ENCODE measurements at regions not wholly inside any gene's neighbourhood (a gene's known extent, or its start where the extent isn't known, plus 50 kb on each side); places are given as distances from the start of the nearest gene placed in this dataset.
"Not testable (repeated sequence)": the region's sequence is repeated elsewhere in the genome, so short reads cannot be mapped to it uniquely, and the experiment has no call there.

DNA sequence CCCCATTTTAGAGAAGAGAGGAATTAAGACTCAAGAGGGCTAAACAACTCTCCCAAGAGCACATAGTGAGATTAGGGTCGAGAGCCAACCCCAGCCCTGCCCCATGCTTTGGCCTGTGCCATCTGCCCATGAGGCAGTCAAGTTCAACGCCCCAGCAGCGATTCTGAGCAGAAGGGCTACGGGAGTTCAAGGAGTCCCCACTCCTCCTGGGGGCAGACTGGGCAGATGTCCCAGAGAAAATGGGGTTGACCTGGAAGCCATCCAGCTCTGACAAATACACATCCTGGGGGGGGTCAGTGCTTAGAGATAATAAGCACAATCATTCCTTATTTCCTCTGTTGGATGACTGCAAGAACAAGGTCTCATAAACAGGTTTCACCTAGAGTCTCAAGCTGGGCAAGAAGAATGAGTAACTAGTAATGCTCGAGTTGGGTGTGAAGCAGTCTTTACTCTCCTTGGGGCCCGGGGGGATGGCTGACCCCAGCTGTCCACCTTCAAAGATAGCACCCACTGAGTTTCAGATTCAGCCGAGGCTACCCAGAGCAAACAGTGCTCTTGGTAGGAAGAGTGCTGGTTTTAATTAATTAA lies 716.4 kb downstream of the RNF144A start:
- no peak for DNase-seq (ENCODE audit: low read depth, low spot score)

DNA sequence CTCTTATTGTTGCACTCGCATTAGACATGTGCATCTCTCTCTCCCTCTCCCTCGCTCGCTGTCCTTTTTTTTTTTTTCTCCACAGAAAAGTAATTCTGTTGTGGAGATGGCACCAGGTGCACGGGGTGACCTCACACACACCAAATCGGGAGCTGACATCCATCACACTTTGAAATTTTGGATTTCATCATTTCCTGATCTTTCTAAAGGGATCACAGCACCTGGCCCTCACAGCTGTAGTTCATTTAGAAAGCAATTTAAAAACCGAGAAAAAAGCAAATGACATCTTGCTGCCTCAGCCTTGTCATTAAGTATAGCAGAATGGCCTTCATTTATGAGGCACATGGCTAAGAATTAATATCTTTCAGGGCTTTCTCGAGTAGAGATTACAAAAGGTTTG lies 717.2 kb downstream of the RNF144A start:
- DNase-seq (ENCODE audit: low read depth, low spot score), result no peak

DNA sequence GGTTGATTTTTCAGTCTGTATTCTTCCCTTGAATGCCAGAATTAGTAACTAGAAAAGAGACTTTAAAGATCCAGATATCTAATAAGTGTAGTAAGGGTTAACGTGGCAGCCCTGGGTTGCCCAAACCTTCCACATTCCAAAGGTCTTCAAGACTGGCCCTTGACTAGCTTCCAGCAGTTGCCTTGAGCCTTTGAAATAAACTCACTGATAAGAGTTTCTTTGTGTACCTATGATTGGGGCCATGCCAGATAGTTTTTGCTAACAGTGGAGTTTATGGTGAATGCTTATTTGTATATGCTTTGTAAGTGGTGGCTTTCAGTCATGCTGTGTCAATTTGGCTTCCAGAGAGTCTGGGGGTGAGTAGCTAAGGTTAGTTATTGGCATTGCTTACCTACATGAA lies 722.3 kb downstream of the RNF144A start:
- no peak for DNase-seq (ENCODE audit: low read depth, low spot score)

DNA sequence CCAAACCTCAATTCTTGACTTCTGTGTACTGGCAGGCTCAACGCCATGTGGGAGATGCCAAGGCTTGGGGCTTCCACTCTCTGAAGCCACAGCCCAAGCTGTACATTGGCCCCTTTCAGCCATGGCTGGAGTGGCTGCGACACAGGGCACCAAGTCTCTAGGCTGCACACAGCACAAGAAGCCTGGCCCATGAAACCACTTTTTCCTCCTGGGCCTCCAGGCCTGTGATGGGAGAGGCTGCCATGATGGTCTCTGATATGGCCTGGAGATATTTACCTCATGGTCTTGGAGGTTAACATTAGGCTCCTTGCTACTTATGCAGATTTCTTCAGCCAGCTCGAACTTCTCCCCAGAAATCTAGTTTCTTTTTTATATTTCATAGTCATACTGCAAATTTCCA lies 724.1 kb downstream of the RNF144A start:
- DNase-seq (ENCODE audit: low read depth, low spot score), result not testable (repeated sequence)

DNA sequence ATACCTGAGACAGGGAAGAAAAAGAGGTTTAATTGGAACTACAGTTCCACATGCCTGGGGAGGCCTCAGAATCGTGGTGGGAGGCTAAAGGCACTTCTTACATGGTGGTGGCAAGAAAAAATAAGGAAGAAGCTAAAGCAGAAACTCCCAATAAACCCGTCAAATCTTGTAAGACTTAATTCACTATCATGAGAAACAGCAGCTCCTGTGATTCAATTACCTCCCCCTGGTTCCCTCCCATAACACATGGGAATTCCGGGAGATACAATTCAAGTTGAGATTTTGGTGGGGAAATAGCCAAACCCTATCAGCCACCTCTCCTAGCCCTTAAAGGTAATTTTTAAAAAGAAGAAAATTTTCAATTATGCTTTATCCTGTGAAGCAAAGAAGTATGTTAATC lies 728.8 kb downstream of the RNF144A start:
- no peak for DNase-seq (ENCODE audit: low read depth, low spot score)

DNA sequence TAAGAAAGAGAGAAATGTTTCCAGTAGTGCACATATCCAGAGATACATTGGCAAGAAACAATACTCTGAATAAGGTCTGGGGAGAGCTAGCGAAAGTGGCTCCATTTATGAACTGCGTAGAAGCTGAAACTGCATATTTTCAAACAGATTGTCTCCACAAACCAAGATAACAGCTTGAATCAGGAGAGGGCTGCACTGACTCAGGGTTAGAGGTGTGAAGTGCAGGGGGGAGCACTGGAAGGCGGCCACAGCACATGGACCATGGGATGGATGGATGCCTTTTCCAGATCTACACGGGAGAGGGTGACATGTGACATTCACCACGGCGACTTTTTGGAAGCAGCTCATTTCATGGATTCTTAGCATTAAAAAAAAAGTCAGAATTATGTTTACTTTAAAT lies 729.4 kb downstream of the RNF144A start:
- no peak for DNase-seq (ENCODE audit: low read depth, low spot score)

DNA sequence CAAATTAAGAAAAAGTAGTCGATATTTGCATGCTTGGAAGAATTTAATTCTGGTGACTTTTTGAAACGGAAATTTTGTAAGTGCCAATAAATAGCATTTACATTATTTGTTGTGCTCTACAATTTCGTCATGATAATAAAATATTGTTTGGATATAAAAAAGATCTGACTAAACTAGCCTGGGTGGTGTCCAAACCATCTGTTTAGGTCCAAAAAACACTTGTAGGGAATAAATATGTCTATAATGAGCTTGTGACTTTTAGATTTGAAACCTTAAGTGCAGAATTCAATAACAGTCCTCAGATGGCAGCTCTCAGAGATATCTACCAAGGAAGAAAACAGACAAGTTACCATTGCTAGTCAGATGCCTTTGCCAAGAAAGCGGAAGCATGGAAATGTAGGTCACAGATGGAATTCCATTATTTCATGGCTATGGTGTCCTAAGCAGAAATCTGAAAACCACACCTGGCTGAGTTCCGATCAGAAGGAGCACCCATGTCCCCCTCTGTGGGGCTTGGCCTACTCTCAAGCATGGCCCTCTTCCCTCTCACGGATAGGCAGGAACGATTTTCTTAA lies 731.1 kb downstream of the RNF144A start:
- DNase-seq (ENCODE audit: low read depth, low spot score), result no peak

DNA sequence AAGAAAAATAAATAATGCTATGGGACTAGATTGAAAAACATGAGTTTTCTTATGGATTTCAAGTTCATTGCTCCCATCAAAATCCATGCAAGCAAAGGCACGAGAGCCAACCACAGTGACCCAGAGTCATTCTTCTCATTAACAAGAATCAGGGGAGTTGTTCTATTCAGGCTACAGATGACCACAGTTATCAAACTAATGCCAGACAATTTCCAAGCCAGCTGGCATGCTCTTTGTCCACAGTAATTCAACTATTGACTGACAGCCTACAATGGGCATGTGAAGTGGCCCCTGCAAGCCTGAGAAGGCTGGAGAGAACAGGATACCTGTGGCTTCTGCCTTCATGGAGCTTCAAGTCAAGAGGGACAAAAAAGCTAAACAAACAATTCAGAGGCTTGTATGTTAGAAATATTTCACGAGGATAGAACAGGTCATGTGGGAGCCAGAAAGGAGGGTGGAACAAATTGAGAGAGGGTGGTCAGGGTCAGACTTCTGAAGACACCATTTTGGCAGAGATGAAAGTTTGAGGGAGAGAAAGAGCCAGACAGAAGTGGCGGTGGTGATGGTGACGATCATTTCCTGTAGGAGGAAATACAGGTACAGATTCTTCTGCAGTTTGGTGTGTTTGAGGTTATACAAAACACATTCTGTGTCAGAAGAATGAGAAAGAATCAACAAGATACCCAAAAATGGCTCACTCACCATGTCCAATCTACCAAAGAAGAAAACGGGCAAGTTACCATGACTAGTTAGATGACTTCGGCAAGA lies 732.4 kb downstream of the RNF144A start:
- no peak for DNase-seq (ENCODE audit: low read depth, low spot score)

DNA sequence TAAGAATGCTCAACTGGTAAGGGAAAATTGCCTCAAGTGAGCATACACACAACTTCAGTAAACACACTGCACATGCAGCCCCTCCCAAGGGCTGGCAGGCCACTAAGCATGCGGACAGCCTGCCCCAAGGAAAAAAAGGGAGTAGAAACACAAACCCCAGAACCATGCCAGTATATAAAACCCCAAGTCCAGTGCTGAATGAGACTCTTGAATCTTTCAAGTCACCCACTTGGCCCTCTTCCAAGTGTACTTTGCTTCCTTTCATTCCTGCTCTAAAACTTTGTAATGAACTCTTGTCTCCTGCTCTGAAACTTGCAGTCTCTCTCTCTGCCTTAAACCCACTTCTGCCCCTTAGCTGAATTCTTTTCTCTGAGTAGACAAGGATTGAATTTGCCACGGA lies 736.4 kb downstream of the RNF144A start:
- DNase-seq (ENCODE audit: low read depth, low spot score), result no peak

DNA sequence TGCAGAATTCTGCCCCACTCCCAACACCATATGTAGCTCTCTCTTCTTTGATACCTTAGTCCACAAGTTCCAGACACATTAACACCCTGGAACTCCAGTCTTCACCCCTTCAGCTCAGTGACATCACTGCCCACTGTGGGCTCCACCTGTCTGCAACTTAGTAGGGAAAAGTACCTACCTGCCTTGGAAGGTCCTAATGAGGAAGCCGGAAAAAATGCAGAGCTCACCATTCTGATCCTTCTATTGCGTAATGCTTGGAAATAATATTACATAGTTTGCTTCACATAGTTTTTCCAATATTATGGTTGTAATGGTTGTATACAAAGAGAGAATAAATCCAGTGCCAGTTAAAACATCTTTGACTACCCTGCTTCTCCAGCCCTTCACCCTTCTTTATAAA lies 738.4 kb downstream of the RNF144A start:
- DNase-seq (ENCODE audit: low read depth, low spot score), result no peak

DNA sequence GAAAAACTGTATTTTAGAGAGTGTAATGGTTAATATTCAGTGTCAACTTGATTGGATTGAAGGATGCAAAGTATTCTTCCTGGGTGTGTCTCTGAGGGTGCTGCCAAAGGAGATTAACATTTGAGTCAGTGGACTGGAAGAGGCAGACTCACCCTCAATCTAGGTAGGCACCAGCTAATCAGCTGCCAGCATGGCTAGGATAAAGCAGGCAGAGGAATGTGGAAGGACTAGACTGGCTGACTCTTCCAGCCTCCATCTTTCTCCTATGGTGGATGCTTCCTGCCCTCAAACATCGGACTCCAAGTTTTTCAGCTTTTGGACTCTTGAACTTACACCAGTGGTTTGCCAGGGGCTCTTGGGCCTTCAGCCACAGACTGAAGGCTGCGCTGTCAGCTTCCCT lies 740.3 kb downstream of the RNF144A start:
- not testable (repeated sequence) for DNase-seq (ENCODE audit: low read depth, low spot score)

DNA sequence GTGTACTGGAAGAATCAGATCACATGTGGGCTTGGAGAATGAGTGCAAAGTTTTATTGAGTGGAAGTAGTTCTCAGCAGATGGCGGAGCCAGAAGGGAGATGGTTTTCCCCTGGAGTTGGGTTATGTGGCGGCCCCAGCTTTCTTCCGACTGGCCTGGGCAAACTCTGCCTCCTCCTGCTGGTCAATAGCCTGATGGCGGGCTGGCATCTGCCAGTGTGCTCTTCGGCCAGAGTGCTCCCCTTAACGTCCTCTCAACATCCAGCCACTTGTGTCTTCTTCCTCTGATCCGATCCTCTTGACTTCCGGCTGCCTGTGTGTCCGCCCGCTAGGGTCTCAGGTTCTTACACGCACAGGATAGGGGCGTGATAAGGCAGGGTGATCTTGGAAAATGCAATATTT lies 741.3 kb downstream of the RNF144A start:
- DNase-seq (ENCODE audit: low read depth, low spot score), result no peak

DNA sequence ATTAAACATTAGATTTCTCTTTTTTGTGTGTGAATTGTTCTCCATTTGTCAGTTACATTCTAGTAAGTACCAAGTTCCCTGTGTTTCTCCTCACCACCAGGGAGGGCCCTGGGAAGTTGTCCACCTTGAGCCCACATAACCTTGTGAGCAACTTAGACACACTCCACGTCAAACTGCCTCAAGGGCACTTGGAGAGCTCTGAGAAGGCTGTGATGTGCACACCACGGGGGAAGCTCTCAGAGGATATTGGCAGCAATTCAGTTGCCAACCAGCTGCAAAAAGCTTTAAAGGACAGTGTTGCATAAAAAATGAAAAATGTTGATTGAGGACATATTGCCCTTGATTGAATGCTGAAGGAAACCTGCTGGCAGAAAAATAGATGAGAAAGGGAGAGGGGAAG lies 743.6 kb downstream of the RNF144A start:
- no peak for DNase-seq (ENCODE audit: low read depth, low spot score)

DNA sequence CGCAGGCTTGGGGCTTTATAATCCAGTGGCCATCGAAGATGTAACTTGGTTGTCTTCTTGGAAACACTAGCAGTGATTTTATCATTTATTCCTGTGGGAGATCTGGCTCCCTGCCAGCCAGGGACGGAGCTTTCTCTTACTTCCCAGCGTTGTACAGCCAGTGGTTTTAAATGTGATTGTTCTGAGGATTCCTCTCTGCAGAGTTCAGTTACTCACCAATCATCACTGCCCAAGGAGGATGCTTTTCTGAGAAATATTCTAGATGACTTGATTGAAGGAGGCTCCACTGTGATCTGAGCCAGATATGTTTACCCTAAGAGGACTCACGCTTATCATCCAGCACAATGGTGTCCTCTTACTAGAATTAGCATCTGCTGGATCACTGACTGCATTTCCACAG lies 744.3 kb downstream of the RNF144A start:
- no peak for DNase-seq (ENCODE audit: low read depth, low spot score)

DNA sequence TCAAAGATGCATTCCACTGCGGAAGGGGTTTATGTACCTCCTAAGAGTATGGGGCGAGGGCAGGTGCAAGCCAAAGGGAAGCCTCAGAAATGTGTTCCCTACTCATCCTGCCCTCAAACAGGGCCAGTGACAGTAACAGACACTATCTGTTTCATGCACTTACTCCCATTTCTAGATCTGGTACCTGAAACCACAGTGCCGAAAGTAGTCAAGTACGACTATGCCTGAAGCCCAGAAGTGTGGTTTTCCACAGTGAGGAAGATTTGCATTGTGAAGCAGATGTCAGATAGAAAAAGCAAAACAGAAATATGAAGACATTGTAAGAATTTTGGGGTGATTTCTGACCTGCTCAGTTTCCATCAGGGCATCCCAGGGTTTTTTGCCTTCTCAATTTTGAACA lies 748.7 kb downstream of the RNF144A start:
- no peak for DNase-seq (ENCODE audit: low read depth, low spot score)

DNA sequence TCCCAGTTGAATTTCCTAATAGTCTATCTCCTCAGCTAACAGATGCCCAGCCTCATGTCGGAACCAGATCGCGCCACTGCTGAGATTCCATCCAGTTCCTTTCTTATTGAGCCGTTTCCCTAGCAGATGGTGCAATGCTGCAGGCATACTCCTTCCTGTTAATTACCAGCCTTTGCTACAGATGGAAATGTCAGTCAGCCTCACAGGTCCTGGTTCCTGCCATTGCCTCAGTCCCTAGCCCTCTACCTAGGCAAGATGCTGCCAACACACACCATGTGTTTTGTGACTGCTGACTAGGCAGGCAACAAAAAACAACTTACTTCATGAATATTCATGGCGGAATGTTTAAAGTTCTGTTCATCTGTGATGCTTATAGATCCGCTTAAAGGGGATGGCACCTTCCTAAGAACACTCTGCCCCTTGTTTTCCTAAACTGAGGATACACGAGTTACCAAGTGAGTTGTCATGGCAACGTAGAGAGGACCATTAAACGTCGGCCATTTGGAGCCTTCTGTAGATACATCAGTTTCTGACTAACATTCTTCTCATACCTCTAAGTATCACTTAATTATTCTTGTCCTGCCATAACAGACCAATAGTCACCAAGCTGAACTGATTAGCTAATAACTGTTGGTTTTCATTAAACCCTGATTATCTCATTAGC lies 749.5 kb downstream of the RNF144A start:
- no peak for DNase-seq (ENCODE audit: low read depth, low spot score)

DNA sequence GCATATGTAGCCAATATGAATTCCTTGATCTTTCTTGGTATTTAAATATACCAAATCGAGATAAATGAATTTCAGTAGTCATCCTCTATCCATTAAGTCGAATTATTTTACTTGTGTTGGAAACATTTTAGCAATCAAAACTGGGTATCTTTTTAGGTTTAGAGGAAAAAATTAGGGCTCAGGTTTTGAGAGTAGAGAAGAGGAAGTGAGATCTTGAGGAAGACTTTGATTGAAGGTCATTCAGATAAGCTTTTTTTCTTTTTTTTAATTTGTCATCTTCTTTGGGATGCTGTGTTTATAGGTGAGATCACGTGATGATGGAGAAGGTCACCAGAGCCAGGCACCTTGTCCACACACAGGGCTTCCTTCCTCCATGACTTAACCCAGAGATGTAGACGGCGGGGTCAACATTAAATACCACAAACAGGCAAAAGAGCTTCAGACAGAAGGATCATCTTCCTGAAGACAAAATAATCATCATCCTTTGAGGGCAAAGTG lies 750.1 kb downstream of the RNF144A start:
- DNase-seq (ENCODE audit: low read depth, low spot score), result no peak

DNA sequence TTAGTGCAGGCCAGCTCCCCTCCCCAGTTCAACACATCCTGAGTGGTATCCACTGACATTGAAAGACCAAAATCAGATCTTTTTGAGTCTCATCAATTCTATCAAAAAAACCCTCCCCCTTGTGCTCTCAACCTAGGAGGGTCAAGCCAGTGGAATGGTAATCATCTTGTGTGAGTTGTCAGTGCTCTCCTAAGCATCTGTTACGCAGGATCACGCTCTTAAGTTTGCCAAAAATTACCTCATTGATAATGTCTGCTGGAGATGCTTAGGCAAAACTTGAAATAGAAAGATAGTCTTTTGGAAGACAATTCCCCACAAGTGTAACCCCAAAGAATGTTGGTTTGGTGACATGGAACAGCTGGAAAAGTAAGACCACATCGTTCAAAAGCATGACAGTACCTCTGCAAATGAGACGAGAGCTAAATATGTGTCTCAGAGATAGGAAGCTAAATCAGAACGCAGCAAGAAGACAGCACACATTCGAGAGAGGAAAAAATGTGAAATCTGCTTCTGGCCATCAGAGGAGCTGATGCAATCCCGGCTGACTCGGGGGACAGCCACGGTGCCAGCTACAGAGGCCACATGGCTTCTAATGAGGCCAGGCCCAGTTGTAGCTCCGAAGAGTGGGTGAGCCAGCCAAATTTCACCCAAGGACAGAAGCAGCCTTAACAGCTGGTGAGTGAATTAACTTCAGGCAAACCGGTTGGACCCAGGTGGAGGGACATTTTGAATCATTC lies 753.9 kb downstream of the RNF144A start:
- DNase-seq (ENCODE audit: low read depth, low spot score), result no peak

DNA sequence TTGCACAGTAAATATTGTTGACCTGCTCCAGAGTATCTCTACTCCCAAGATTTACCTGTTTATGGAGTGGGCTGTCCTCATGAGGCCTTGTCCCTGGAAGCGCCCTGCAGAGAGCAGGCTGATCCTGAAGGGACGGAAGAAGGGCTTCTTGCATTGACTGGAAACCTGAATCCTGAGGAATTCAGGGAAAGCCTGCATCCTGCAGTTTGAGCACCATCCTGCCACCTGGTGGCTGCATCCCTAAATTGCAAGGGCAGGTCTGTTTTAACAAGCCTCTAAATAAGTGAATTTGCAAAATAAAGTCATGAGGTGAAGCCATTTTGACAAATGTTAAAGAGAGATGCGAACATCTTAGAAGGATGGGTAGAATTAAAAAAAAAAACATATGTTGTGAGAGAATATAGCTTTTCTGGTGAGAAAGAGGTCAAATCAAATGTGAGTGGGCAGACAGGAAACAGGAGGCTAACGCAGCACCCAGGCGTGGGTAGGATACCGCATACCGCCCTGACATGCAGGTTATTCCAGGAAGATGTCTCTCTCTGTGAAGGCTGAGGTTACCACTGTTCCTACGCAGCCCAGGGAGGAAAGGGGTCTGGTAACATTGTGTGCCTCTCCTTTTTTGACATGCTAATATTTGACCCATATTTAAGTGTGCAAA lies 754.9 kb downstream of the RNF144A start:
- no peak for DNase-seq (ENCODE audit: low read depth, low spot score)

DNA sequence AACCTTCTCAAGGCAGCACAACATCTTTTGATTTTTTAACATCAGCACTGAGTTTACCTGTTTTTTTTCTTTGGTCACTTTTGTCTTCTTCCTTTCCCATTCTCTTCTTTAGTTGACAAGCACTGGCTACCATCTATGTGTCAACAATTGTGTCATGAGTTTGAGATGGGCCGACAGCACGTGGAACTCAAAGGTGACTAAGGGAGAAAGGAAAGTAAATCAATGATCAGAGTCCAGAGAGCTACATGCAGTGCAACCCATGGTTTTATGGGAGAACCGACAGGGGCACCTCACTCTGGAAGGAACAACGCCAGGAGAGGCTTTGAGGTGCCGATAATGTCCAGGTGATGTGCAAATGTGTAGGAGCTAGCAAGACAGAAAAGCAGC lies 755.5 kb downstream of the RNF144A start:
- no peak for DNase-seq (ENCODE audit: low read depth, low spot score)

DNA sequence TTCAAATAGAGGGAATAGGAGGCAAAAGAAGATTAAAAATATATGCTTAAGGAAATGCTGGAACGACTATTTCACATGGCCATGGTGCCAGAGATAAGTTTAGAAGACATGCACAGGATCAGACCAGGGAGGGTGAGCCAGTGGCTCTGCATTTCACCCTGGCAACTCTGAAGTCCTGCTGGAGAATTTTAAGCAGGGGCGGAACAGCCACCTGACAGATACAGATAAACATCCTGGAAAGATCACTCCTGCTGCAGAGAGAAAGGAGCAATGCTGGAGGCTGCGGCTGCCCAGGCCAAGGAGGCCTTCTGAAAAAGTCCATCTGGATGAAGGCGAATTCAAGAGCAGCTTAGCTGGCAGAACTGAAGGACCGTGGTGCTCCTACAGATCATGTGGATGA lies 755.9 kb downstream of the RNF144A start:
- DNase-seq (ENCODE audit: low read depth, low spot score), result no peak

Measured in smooth muscle cell of the brain vasculature (primary cell).